HCT116 (cell line): ENCODE measurements at regions not wholly inside any gene's neighbourhood (a gene's known extent, or its start where the extent isn't known, plus 50 kb on each side); places are given as distances from the start of the nearest gene placed in this dataset.
A peak's percentile ranks its signal among the peaks of the same experiment; 100 is the strongest.

Source experiments
- ATAC-seq: fragments of 200-7000 bp; cut with Tn5 transposase; 2 replicates; pipeline ENCODE4 v1.9.1; 2020; ENCODE audit warnings: mild to moderate bottlenecking, moderate library complexity
- BruUV-seq: library from RNA; stranded (reverse); fragments of 400-500 nt; replicated peaks from 2 replicates; lab custom pipeline; 2021; lab: Mats Ljungman, UMichigan
- CTCF ChIA-PET: fragments of 300-600 bp; sonication (Branson Sonifier 250); formaldehyde crosslinking; loops from one replicate; lab custom pipeline; 2021; ENCODE audit warnings: antibody characterized with exemption; lab: Charles Lee
- POLR2A ChIA-PET: fragments of 300-600, 350-600 bp; sonication (Branson Sonifier 250); formaldehyde crosslinking; loops from one replicate; lab custom pipeline; 2021; ENCODE audit warnings: antibody characterized with exemption; lab: Charles Lee
- RAD21 ChIA-PET, 2 experiments: fragments of 300-600 bp; sonication (Branson Sonifier 250); formaldehyde crosslinking; loops; one replicate each; lab custom pipeline; 2023; ENCODE audit warnings: low total read pairs in 2 of 2; ENCODE audit not compliant: uncharacterized antibody in 2 of 2, unreplicated experiment in 2 of 2, low non-redundant PET in 1 of 2; lab: Charles Lee
- DNase-seq: peaks from one replicate; pipeline ENCODE4 v3.0.0-alpha.2; 2010; ENCODE audit warnings: low read depth, low spot score
- H2AFZ ChIP-seq: fragments of 200-600 bp; shearing (Covaris generic), sonication (generic); 2 replicates; pipeline ENCODE4 v1.6.1; 2017; ENCODE audit warnings: low read depth, mixed run types, mixed read lengths, antibody characterized with exemption, low read length; ENCODE audit not compliant: poor library complexity, severe bottlenecking
- H3K27ac ChIP-seq: 2 replicates; pipeline ENCODE4 v1.5.1; 2012; ENCODE audit warnings: low read depth, low read length
- H3K27me3 ChIP-seq: fragments of 200-600 bp; sonication (generic); 2 replicates; pipeline ENCODE4 v1.6.1; 2016; ENCODE audit warnings: mixed run types, low read length, mixed read lengths; ENCODE audit not compliant: insufficient read depth
- H3K36me3 ChIP-seq, 2 experiments: fragments of 200-500 bp in 1 of 2; fragments of 200-600 bp in 1 of 2; sonication (Bioruptor generic) in 1 of 2; sonication (generic) in 1 of 2; 2 replicates each; pipeline versions ENCODE4 v1.5.1 to v1.6.1; 2014 to 2016; ENCODE audit warnings: low read length in 2 of 2, inconsistent platforms in 1 of 2, mixed read lengths in 1 of 2, mixed run types in 1 of 2; ENCODE audit not compliant: insufficient read depth in 2 of 2, control insufficient read depth in 1 of 2
- H3K4me1 ChIP-seq, 2 experiments: fragments of 200-600 bp in 1 of 2; sonication (generic) in 1 of 2; 2 replicates each; pipeline versions ENCODE4 v1.5.1 to v1.6.1; 2012 to 2017; ENCODE audit warnings: low read length in 2 of 2, inconsistent platforms in 1 of 2, mild to moderate bottlenecking in 1 of 2, mixed read lengths in 1 of 2, mixed run types in 1 of 2, moderate library complexity in 1 of 2; ENCODE audit not compliant: insufficient read depth in 2 of 2, control insufficient read depth in 1 of 2
- H3K4me2 ChIP-seq: fragments of 200-600 bp; sonication (generic); 2 replicates; pipeline ENCODE4 v1.6.1; 2017; ENCODE audit warnings: mixed run types, low read length, mixed read lengths
- H3K4me3 ChIP-seq, 2 experiments: fragments of 200-600 bp in 1 of 2; sonication (generic) in 1 of 2; replicated peaks in 1 of 2; 2 replicates each; pipeline ENCODE4 v1.5.1; 2011 to 2016; ENCODE audit warnings: low read length in 2 of 2, control low read depth in 1 of 2, low read depth in 1 of 2, mild to moderate bottlenecking in 1 of 2, mixed read lengths in 1 of 2, mixed run types in 1 of 2
- H3K79me2 ChIP-seq: fragments of 200-600 bp; sonication (generic); 2 replicates; pipeline ENCODE4 v1.6.1; 2017; ENCODE audit warnings: mild to moderate bottlenecking, mixed run types, low read length, moderate library complexity, mixed read lengths; ENCODE audit not compliant: insufficient read depth
- H3K9ac ChIP-seq: fragments of 200-600 bp; sonication (generic); 2 replicates; pipeline ENCODE4 v1.6.1; 2016; ENCODE audit warnings: low read length, mixed read lengths
- H3K9me2 ChIP-seq: fragments of 200-600 bp; sonication (generic), shearing (Covaris generic); 2 replicates; pipeline ENCODE4 v1.6.1; 2017; ENCODE audit warnings: mixed run types, mild to moderate bottlenecking, moderate library complexity; ENCODE audit not compliant: insufficient read depth
- H3K9me3 ChIP-seq, 2 experiments: fragments of 200-500 bp in 1 of 2; fragments of 200-600 bp in 1 of 2; sonication (Bioruptor generic) in 1 of 2; sonication (generic) in 1 of 2; 2 replicates each; pipeline ENCODE4 v1.6.1; 2014 to 2017; ENCODE audit warnings: low read length in 2 of 2, mixed read lengths in 2 of 2, inconsistent platforms in 1 of 2, low read depth in 1 of 2, mild to moderate bottlenecking in 1 of 2, mixed run types in 1 of 2, moderate library complexity in 1 of 2; ENCODE audit not compliant: control insufficient read depth in 1 of 2, insufficient read depth in 1 of 2
- H4K20me1 ChIP-seq: fragments of 200-600 bp; sonication (generic), shearing (Covaris generic); 2 replicates; pipeline ENCODE4 v1.6.1; 2017; ENCODE audit warnings: mixed run types, mild to moderate bottlenecking, moderate library complexity; ENCODE audit not compliant: insufficient read depth
- CBX3 ChIP-seq: IDR thresholded peaks from 2 replicates; pipeline ENCODE4 v1.6.1; 2012; ENCODE audit warnings: low read depth
- CEBPB ChIP-seq: IDR thresholded peaks from 2 replicates; pipeline ENCODE4 v1.6.1; 2012; ENCODE audit warnings: low read depth
- POLR2AphosphoS5 ChIP-seq: IDR thresholded peaks from 2 replicates; pipeline ENCODE4 v1.6.1; 2011; ENCODE audit warnings: mild to moderate bottlenecking, low read depth, low read length, moderate library complexity
- RAD21 ChIP-seq: IDR thresholded peaks from 2 replicates; pipeline ENCODE4 v1.6.1; 2012; ENCODE audit warnings: low read depth, mild to moderate bottlenecking
- SIN3A ChIP-seq: IDR thresholded peaks from 2 replicates; pipeline ENCODE4 v1.6.1; 2012; ENCODE audit warnings: low read depth
- SRF ChIP-seq: IDR thresholded peaks from 2 replicates; pipeline ENCODE4 v1.6.1; 2012; ENCODE audit warnings: low read depth
- ZBTB33 ChIP-seq: IDR thresholded peaks from 2 replicates; pipeline ENCODE4 v1.6.1; 2011; ENCODE audit warnings: mild to moderate bottlenecking, low read length, moderate library complexity; ENCODE audit not compliant: insufficient replicate concordance; ENCODE audit errors: extremely low read depth
- ZFX ChIP-seq: fragments of 450-650 bp; IDR thresholded peaks from 2 replicates; pipeline ENCODE4 v1.6.1; 2017
- ZNF274 ChIP-seq: fragments of 200-500 bp; sonication (Bioruptor generic); IDR thresholded peaks from 2 replicates; pipeline ENCODE4 v1.6.1; 2014; ENCODE audit warnings: mild to moderate bottlenecking, low read depth, low read length, inconsistent platforms
- intact Hi-C: fragments of 100-400 bp; cut with micrococcal nuclease; formaldehyde crosslinking; loops from 2 replicates; pipeline ENCODE4 v1.10.0; 2022
- TF ChIP-seq, protein P1 (sequence below), 3 experiments: fragments of 200-600 bp in 1 of 3; sonication (generic) in 1 of 3; IDR thresholded peaks in 2 of 3; conservative IDR thresholded peaks in 1 of 3; 2 replicates each; pipeline ENCODE4 v1.5.1; 2012 to 2017; ENCODE audit warnings: low read depth in 2 of 3, low read length in 2 of 3, antibody characterized with exemption in 1 of 3, borderline replicate concordance in 1 of 3, control low read depth in 1 of 3, mild to moderate bottlenecking in 1 of 3, mixed read lengths in 1 of 3, mixed run types in 1 of 3, moderate library complexity in 1 of 3; ENCODE audit not compliant: insufficient read depth in 1 of 3

DNA sequence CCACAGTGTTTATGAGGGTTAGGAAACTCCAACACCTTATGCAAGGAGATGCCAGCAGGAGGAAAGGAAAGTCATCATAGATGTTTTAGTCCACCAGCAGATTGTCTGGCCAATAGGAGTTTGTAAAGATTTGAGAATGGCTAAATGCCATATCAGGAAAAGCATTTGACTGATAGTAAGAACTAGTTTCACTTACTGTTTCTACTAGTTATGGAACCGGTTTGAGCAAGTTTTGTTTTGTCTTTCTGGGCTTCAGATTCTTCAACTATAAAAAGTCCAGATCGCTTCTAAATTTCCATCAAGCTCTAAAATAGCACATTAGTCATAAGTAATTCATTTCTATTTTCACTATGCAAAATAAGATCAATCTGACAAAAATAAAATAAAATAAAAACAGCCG lies 254.8 kb upstream of the TMCO5A start:
- no TSS peak for BruUV-seq
- Histone ChIP-seq H3K9me3 (no peaks in the 10 kb centered on the region), H3K36me3 (no peaks in the 10 kb centered on the region), H2AFZ (no peak overlapping the region), H3K27ac (no peak overlapping the region), H3K4me2 (no peak overlapping the region), H3K4me3 (no peak overlapping the region), H3K9ac (no peak overlapping the region), H3K4me1 (no peaks in the 10 kb centered on the region), H3K79me2 (no peaks in the 10 kb centered on the region), H3K27me3 (no peaks in the 10 kb centered on the region), H3K9me2 (no peaks in the 10 kb centered on the region), H4K20me1 (no peaks in the 10 kb centered on the region)
- TF ChIP-seq POLR2AphosphoS5 (no peak), SRF (no peak), SIN3A (no peak), CEBPB (no peak), ZNF274 (no peak), CBX3 (no peak), ZBTB33 (no peak), ZFX (no peak)
- ChIA-PET RAD21 (no interaction called here), POLR2A (no interaction called here), CTCF (no interaction called here)
- ATAC-seq (no peak), DNase-seq (no peak)
- intact Hi-C loops, result no loop called here

- no peak overlapping the region for H3K4me3 ChIP-seq
- no peaks in the 10 kb centered on the region for H4K20me1 ChIP-seq
- no peaks in the 10 kb centered on the region for H3K9me3 ChIP-seq
- no peak overlapping the region for H3K27ac ChIP-seq
- H3K79me2 ChIP-seq, result no peaks in the 10 kb centered on the region
- H3K36me3 ChIP-seq, result no peaks in the 10 kb centered on the region
- TF ChIP-seq ZBTB33 (no peak), RAD21 (peak; percentile 36)
- TF ChIP-seq, protein P1, sequence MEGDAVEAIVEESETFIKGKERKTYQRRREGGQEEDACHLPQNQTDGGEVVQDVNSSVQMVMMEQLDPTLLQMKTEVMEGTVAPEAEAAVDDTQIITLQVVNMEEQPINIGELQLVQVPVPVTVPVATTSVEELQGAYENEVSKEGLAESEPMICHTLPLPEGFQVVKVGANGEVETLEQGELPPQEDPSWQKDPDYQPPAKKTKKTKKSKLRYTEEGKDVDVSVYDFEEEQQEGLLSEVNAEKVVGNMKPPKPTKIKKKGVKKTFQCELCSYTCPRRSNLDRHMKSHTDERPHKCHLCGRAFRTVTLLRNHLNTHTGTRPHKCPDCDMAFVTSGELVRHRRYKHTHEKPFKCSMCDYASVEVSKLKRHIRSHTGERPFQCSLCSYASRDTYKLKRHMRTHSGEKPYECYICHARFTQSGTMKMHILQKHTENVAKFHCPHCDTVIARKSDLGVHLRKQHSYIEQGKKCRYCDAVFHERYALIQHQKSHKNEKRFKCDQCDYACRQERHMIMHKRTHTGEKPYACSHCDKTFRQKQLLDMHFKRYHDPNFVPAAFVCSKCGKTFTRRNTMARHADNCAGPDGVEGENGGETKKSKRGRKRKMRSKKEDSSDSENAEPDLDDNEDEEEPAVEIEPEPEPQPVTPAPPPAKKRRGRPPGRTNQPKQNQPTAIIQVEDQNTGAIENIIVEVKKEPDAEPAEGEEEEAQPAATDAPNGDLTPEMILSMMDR (IDR thresholded peaks at IDR 0.05 in 2 of 3, conservative IDR thresholded peaks at IDR 0.05 in 1 of 3; ENCODE audit: borderline replicate concordance in 1 of 3, insufficient read depth in 1 of 3, low read depth in 2 of 3, low read length in 2 of 3), result peak; percentile 5 to 45 (median 15); a peak in 3 of 6 replicates
- H3K9me2 ChIP-seq, result no peaks in the 10 kb centered on the region
- DNase-seq (peak; percentile 16), ATAC-seq (no peak; the same call in 1 of the 2 replicates)
- ChIA-PET RAD21 (no interaction called here), CTCF (no interaction called here), POLR2A (no interaction called here)
- H3K4me2 ChIP-seq, result no peak overlapping the region
- intact Hi-C loops, result loop anchor here (2.0 kb wide), 1 partner anchor 198 kb away; no protein-coding TSS in a partner anchor
- no peaks in the 10 kb centered on the region for H3K27me3 ChIP-seq
- H3K9ac ChIP-seq, result no peak overlapping the region
- H3K4me1 ChIP-seq, result no peaks in the 10 kb centered on the region
- H2AFZ ChIP-seq, result no peak overlapping the region
- no TSS peak for BruUV-seq
These were observed 252.1 kb upstream of the TMCO5A start for GRCh38 chr15:37682304-37682703.
